OCI-LY7 (cell line): ENCODE measurements at regions not wholly inside any gene's neighbourhood (a gene's known extent, or its start where the extent isn't known, plus 50 kb on each side); places are given as distances from the start of the nearest gene placed in this dataset.

ENCODE experiments used
- EZH2phosphoT487 ChIP-seq: fragments of 200-600 bp; sonication (generic); IDR thresholded peaks from 2 replicates; pipeline ENCODE4 v1.6.1; 2018; ENCODE audit warnings: low read depth, borderline replicate concordance, mild to moderate bottlenecking, mixed run types, antibody characterized with exemption, low read length, moderate library complexity, mixed read lengths
- TF ChIP-seq, protein P1 (sequence below): fragments of 200-600 bp; sonication (generic); conservative IDR thresholded peaks from 2 replicates; pipeline ENCODE4 v1.5.1; 2014; ENCODE audit warnings: mild to moderate bottlenecking, antibody characterized with exemption, low read length, moderate library complexity, mixed read lengths

DNA sequence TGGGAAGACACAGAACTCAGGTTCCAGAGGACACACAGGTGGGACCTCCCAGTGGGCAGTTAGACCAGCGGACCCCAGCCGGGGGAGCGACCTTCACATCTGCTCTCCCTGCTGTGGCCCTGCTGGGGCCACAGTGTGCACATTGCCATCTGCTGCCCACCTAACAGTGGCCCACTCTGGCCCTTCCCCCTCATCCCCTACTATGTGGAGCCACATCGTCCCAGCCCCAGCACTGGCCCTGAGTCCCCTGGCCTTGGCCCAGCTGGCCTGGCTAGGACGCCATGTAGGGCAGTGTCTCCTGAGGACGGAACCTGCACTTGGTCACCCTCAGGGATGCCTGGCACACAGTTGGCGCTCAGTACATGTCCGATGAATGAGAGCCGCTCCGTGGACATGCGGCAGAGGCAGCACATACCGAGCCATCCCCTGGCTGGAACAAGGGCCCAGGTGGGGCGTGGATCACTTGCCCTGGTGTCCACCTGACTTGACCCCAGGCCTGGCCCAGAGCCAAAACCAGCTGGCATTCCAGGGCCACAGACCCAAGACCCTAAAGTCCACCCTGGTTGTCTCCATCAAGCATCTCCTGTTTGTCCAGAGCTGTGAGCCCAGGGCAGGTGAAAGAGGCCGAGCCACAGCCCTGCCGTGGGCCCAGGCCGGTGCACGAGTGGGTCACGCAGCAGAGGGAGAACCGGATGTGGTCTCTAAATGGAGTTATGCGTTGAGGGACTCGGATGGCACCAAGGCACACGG lies 93.1 kb upstream of the FGF3 start:
- TF ChIP-seq, protein P1, sequence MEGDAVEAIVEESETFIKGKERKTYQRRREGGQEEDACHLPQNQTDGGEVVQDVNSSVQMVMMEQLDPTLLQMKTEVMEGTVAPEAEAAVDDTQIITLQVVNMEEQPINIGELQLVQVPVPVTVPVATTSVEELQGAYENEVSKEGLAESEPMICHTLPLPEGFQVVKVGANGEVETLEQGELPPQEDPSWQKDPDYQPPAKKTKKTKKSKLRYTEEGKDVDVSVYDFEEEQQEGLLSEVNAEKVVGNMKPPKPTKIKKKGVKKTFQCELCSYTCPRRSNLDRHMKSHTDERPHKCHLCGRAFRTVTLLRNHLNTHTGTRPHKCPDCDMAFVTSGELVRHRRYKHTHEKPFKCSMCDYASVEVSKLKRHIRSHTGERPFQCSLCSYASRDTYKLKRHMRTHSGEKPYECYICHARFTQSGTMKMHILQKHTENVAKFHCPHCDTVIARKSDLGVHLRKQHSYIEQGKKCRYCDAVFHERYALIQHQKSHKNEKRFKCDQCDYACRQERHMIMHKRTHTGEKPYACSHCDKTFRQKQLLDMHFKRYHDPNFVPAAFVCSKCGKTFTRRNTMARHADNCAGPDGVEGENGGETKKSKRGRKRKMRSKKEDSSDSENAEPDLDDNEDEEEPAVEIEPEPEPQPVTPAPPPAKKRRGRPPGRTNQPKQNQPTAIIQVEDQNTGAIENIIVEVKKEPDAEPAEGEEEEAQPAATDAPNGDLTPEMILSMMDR: no peak
- no peak for TF ChIP-seq EZH2phosphoT487
